GM21737 (cell line): ENCODE measurements at regions not wholly inside any gene's neighbourhood (a gene's known extent, or its start where the extent isn't known, plus 50 kb on each side); places are given as distances from the start of the nearest gene placed in this dataset.

Experiments
- ATAC-seq: cut with Tn5 transposase; IDR thresholded peaks from one replicate; pipeline ENCODE4 v1.9.1; 2021; ENCODE audit warnings: mild to moderate bottlenecking, moderate library complexity; ENCODE audit not compliant: unreplicated experiment

DNA sequence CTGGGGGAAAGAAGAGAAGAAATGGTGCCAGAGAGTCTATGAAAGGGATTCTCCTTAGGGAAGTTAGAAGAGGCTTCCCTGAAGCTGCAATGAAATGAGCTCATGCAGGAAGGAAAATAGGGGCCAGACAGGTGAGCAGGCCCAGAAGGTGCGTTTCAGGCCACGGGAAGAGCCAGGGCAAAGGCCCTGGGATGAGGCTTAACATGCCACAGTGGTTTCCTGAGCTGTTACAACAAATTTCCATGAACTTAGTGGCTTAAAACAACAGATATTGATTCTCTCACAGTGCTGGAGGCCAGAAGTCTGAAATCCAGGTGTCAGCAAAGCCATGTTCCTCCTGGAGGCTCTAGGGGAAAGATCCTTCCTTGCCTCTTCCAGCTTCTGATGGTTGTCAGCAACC is 167.9 kb downstream of the TFAP2C start:
- ATAC-seq, result no peak

DNA sequence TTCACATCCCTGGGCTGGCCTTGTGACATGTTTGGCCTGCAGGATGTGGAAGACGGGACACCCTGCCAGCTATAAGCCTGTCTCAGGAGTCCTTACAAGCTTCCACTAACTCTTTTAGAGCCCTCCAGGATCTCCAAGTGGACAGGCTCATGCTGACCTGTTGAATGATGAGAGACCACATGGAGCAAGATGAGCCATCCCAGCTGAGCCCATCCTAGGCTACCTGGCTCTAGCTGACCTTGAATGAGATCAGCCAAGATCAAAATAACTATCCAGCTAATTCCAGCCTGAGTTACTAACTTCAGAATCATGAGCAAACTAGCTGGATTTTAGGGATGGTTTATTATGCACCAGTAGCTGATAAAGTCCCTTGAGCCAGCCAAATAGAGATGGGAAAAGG is 169.5 kb downstream of the TFAP2C start:
- ATAC-seq, result no peak

GRCh38 chr20:56799187-56799586 is 170.1 kb downstream of the TFAP2C start:
- no peak for ATAC-seq

DNA sequence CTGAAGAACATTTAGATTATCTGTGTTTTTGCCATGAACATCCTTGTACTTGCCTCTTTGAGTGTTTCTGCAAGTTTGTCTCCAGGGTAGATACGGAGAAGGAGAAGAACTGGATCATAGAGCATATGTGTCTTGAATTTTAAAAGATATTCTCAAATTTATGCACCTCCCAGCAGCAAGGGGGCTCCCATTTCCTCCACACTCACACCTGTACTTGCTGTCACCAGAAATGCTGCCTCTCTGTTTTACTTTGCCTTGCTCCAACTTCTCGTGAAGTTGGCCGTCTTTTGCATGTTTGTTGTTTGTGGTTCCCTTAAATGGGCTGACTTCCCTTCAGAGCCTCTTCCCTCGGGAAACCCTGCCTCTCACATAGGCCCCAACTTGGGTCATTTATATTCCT is 171.0 kb downstream of the TFAP2C start:
- no peak for ATAC-seq

- no peak for ATAC-seq
These were observed 173.1 kb downstream of the TFAP2C start for GRCh38 chr20:56801971-56802755.

DNA sequence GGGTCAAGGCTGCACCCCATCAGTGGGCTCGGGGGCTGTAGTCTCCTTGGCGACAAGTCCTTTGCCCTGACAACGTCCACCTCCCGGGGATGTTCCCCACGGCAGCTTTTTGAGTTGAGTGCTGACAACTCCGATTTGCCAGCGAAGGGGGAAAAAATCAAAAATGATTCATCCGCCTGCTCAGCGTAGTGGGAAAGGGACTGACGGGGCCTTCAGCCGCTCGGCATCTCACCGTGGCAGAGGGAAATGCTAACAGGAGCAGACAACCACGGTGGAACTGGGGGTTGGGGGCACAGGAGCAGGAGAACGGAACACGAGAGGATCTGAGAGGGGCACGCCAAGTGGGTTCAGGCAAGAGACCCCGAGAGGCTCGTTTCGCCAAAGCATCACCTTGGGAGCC is 173.7 kb downstream of the TFAP2C start:
- ATAC-seq, result no peak

DNA sequence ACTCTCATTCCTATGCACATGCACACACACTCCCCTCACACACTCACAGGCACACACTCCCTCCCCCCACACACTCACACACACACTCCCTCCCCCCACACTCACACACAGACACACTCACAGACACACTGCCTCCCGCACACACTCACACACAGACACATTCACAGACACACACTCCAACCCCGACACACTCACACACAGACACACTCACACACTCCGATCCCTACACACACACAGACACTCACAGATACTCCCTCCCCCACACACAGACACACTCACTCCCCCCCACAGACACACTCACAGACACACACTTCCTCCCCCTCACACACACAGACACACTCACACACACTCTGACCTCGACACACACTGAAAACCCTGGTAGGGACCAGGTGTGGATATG is 176.2 kb downstream of the TFAP2C start:
- no peak for ATAC-seq

GRCh38 chr20:56805966-56806365 is 176.9 kb downstream of the TFAP2C start:
- no peak for ATAC-seq

DNA sequence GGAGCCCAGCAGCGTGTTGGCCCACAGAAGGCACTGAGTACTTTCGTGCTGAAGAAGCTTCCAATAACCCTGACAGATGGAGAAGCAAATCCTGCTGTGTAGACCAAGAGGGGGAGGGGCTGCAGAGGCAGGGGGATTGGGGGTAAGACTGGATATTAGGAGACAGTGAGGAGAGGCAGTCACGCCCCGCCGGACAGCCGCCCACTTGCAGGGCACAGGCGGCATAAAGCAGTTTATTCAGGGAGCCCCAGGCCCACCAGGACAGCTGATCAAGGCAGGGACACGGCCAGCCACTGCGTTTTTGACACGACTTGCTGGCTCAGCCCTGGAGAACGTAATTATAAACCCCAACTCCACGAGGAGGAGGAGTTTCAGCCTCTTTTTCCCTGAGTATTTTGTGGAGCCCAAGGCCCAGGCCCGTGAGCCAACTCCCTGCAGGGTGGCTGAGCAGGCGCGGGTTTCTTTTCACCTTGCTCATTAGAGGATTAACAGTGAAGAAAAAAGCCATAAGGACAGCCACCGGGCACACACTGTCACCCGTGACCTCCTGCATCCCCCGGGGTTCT is 177.9 kb downstream of the TFAP2C start:
- no peak for ATAC-seq

DNA sequence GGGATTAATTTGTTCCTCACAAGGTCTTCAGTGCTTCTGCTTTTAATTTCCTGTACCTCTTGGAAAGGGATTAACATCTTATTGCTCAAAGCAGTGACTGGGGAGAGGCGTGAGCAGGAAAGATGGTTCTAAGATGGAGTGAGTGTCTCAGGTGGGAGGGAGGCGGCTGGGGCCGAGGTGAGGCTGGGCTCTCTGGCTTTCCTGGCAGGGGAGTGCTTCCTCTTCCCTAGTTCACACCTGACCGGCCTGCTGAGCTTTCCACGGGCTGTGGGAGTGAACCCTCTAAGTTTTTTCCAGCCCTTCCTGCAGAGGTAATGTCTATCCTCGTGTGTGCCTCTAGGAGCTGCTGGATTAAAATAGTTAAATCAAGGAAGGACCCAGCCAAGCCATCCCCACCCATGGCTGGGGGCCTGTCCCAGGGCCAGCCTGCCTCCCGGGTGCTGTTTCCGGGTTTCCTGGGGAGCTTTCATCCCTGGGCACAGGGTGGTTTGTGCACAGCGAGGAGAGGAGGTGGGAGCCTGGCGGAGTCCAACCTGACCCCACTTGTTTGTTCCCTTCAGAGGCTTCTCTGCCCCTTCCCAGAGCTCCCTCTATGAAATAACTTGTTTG is 179.1 kb downstream of the TFAP2C start:
- no peak for ATAC-seq

DNA sequence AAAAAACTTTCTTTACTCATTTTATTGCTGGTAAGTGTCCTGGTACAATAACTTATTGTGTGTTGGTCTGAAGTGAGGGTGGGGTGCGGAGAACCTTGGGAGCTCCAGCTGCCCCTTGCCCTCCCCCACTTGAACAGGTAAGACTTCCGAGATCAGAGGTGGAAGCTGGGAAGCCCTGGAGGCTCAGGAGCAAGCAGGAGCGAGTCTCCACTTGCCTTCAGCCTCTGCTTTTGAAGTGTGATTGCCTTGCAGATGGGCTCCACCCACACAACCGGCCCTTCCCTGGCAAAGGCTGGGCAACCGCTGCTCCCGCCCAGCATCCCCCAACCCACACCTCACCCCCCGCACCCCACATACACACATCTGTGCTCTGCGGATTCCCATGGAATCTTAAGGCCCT is 179.6 kb downstream of the TFAP2C start:
- no peak for ATAC-seq

DNA sequence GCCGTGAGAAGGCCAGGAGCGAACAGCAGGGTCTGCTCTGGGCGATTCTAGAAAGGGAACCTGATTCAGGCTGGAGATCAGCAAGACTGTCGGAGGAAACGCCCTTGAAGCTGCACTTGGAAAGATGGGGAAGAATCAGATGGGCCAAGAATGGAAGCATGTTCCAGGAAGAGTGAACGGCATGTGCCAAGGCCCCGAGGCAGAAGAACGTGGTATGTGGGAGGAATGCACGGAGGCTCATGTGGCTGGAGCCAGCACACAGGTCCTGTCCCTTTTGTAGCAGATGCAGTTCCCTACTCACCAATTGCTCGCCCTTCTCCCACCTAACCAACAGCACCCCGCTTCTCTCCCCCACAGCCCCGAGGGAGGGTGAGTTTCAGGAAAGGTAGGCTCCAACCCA is 180.6 kb downstream of the TFAP2C start:
- ATAC-seq, result no peak

- ATAC-seq, result no peak
These were observed 181.0 kb downstream of the TFAP2C start for GRCh38 chr20:56810141-56810540.

- ATAC-seq, result no peak
These were observed 186.7 kb downstream of the TFAP2C start for GRCh38 chr20:56815796-56816195.

GRCh38 chr20:56816349-56816748 is 187.2 kb downstream of the TFAP2C start:
- no peak for ATAC-seq

DNA sequence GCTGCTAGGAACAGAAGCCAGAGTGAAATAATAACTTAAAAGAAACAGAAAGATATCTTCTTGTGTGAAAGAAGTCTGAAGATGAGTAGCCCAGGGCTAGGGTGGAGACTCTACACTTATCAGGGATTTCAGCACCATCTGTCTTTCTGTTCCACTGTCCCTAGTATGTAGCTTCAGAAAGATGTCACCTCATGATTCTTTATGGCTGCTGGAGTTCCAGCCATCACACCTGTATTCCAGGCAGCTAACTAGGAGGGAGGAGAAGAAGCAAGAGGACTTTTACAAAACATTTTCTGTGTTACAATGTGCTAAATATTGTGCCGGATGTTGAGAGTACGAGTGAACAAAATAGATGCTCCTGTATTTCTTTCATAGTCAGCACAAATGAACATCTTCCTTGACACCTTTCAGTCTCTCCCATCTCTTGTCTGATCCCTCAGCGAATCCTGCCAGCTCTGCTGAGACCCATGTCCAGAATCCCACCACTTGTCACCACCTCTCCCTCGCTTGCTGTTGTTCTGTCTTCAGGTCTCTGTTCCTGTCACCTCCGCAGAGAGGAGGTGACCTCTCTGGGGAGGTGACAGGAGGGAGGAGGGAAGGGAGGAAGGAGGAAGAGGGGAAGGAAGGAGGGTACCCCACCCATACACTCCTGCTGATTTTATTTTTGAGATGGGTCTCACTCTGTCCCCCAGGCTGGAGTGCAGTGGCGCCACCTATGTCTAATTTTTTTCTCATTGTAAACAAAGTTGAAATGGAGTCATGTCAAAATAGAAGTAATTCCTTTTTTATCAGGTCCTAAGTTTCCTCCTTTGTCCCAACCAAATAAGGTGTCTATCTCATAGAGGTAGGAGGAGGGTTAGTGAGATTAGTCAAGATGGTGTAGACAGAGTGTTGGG is 188.9 kb downstream of the TFAP2C start:
- ATAC-seq, result no peak

DNA sequence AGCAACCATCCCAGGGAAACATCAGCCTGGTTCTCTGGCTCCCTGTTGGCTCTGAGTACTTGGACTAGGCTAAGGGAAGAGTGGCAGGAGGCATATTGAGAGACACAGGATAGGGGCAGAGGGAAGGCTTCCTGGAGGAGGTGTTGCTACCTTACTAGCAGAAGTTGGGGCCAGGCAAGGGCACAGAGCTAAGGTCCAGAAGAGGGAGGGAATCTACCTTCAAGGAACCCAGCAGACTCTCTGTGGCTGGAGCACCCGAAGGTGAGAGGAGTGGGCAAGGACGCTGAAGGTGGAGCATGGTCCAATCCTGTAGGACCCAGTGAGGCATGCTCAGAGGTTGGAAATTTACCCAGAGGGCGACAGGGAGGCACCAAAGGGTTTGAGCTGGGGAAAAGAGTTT is 191.9 kb downstream of the TFAP2C start:
- ATAC-seq, result no peak

DNA sequence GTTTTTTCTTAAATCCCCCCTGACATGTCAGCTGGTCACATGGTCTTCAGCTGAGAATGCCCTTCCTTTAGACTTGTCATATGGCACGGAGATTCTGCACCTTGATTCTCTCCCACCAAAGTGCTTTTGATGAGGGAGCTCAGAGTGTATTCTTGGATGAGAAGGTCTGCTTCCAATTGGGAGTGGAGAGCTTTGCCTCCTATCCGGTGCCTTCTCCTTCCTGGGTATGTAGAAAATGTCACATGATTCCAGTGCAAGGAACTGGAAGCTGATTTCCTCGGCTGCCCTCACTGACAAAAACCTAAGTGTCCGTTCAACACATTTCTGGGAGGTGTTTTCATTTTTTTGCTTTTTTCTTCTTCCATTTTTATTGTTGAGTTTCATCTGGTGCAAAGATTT is 197.2 kb downstream of the TFAP2C start:
- ATAC-seq, result no peak

DNA sequence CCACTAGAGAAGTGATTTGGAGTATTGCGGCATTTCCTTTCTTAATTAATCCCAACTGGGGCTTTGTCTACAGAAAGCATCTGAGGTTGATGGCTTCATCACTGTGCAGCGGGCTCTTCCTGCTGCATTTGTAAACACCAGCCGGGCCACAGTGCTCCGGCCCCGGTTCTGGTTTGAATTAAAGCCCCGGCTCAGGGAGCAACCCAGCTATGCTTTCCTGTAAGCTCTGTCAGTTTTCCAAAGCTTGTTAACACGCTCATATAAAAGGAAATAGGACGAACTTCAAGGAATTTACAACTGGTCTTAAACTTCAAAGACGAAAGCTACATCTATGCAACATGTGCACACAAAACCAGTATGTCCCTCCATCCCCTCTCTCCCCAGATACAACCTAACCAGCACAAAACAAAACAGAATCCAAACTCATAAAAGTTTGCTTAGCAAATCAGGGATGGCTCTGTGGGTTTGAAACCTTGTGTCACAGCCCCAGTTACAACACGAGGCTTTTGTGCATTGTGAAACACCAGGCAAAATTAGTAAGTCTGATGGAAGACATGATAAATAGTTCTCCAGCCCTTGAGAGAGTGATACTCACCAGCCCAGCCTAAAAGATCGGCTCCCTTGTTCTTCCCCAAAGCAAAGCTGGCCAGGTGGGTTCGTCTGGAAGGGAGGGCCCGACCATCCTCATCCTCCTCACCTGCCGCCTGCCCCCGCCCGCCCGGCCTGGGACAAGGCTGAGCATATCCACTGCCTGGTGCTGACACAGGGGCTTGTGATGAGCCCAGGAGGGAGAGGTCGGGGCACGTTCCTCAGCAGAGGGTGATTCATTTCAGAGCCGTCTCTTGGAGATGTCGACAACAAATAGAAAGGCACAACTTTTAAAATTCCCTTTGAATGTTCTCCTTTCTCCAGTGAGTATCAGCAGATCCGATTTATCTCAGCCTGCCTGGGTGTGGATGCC is 197.9 kb downstream of the TFAP2C start:
- ATAC-seq, result no peak

DNA sequence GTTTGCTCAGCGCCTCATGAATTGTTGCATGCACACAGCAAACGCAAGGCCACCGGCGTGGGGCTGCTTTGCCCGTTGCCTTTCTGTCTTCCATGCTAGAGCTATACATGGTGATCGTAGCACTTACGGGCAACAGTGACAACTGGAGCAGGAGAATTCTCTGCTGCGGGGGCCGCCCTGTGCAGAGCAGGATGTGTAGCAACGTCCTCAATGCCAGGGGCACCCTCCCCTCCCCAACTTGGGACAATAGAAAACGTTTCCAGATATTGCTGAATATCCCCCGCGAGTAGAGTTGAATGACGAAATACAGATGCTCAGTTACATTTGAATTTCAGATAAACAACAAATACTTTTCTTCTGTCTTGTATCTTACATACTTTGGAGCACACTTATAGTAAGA is 198.7 kb downstream of the TFAP2C start:
- no peak for ATAC-seq
